Astrocyte (in vitro differentiated cells and primary cell): ENCODE measurements at regions not wholly inside any gene's neighbourhood (a gene's known extent, or its start where the extent isn't known, plus 50 kb on each side); places are given as distances from the start of the nearest gene placed in this dataset.

ENCODE experiments used
- DNase-seq: peaks from one replicate; pipeline ENCODE4 v3.0.0-alpha.2; 2010; ENCODE audit warnings: low read depth
- FAIRE-seq: peaks from 2 replicates; lab custom pipeline; 2011; peaks lifted over from hg19 to GRCh38; lab: Jason Lieb, UNC
- H2AFZ ChIP-seq: 2 replicates; pipeline ENCODE4 v1.6.0; 2012; ENCODE audit warnings: low read depth, low read length, inconsistent platforms
- H3K27ac ChIP-seq: 2 replicates; pipeline ENCODE4 v1.5.1; 2011; ENCODE audit warnings: low read depth, low read length, inconsistent platforms
- H3K27me3 ChIP-seq: 2 replicates; pipeline ENCODE4 v1.6.0; 2011; ENCODE audit warnings: low read length, inconsistent platforms; ENCODE audit not compliant: insufficient read depth
- H3K36me3 ChIP-seq: 2 replicates; pipeline ENCODE4 v1.5.1; 2011; ENCODE audit warnings: low read length, inconsistent platforms; ENCODE audit not compliant: insufficient read depth
- H3K4me1 ChIP-seq: 2 replicates; pipeline ENCODE4 v1.5.1; 2011; ENCODE audit warnings: low read length, inconsistent platforms; ENCODE audit not compliant: insufficient read depth
- H3K4me2 ChIP-seq: 2 replicates; pipeline ENCODE4 v1.6.0; 2012; ENCODE audit warnings: low read length, inconsistent platforms
- H3K4me3 ChIP-seq: 2 replicates; pipeline ENCODE4 v1.5.1; 2011; ENCODE audit warnings: low read depth, mild to moderate bottlenecking, low read length, inconsistent platforms; ENCODE audit not compliant: insufficient read depth
- H3K79me2 ChIP-seq: 2 replicates; pipeline ENCODE4 v1.6.0; 2012; ENCODE audit warnings: mild to moderate bottlenecking, low read length, inconsistent platforms; ENCODE audit not compliant: insufficient read depth
- H3K9ac ChIP-seq: 2 replicates; pipeline ENCODE4 v1.6.0; 2012; ENCODE audit warnings: mild to moderate bottlenecking, low read length, inconsistent platforms
- H3K9me3 ChIP-seq: 2 replicates; pipeline ENCODE4 v1.5.1; 2012; ENCODE audit warnings: low read depth, mild to moderate bottlenecking, low read length, inconsistent platforms; ENCODE audit not compliant: insufficient read depth
- H4K20me1 ChIP-seq: 2 replicates; pipeline ENCODE4 v1.6.0; 2012; ENCODE audit warnings: low read length, inconsistent platforms; ENCODE audit not compliant: insufficient read depth
- H3K27ac Mint-ChIP-seq: one replicate; pipeline ENCODE4 v1.8.0; 2021; ENCODE audit warnings: mild to moderate bottlenecking, mixed read lengths; ENCODE audit not compliant: unreplicated experiment
- H3K27me3 Mint-ChIP-seq: one replicate; pipeline ENCODE4 v1.8.0; 2021; ENCODE audit warnings: low read depth, mixed read lengths; ENCODE audit not compliant: unreplicated experiment
- H3K36me3 Mint-ChIP-seq: one replicate; pipeline ENCODE4 v1.8.0; 2021; ENCODE audit warnings: low read depth, mixed read lengths; ENCODE audit not compliant: unreplicated experiment
- H3K4me1 Mint-ChIP-seq: one replicate; pipeline ENCODE4 v1.8.0; 2021; ENCODE audit warnings: low read depth, mixed read lengths; ENCODE audit not compliant: unreplicated experiment
- H3K4me3 Mint-ChIP-seq: one replicate; pipeline ENCODE4 v1.8.0; 2021; ENCODE audit warnings: mild to moderate bottlenecking, moderate library complexity, mixed read lengths; ENCODE audit not compliant: unreplicated experiment
- H3K9me3 Mint-ChIP-seq: one replicate; pipeline ENCODE4 v1.8.0; 2021; ENCODE audit warnings: mild to moderate bottlenecking, mixed read lengths; ENCODE audit not compliant: unreplicated experiment
- CTCF ChIP-seq: IDR thresholded peaks from 2 replicates; pipeline ENCODE4 v1.5.1; 2011; ENCODE audit warnings: low read depth, mild to moderate bottlenecking, inconsistent platforms, low read length, moderate library complexity; ENCODE audit not compliant: insufficient read depth
- EZH2 ChIP-seq: IDR thresholded peaks from 2 replicates; pipeline ENCODE4 v1.6.1; 2012; ENCODE audit warnings: mild to moderate bottlenecking, low read length, inconsistent platforms; ENCODE audit not compliant: insufficient read depth

- FAIRE-seq (no peak), DNase-seq (no peak)
- no peaks in the 10 kb centered on the region for H3K79me2 ChIP-seq
- no peaks in the 10 kb centered on the region for H3K36me3 ChIP-seq
- H3K27me3 ChIP-seq = no peaks in the 10 kb centered on the region
- no peak overlapping the region for H3K4me3 ChIP-seq
- H2AFZ ChIP-seq = no peak overlapping the region
- no peak for TF ChIP-seq CTCF
- no peak for TF ChIP-seq EZH2
- Mint-ChIP-seq H3K4me1 (no peaks in the 10 kb centered on the region), H3K4me3 (no peak overlapping the region), H3K27ac (no peak overlapping the region), H3K27me3 (peaks cover 13% of the 10 kb centered on the region), H3K9me3 (no peaks in the 10 kb centered on the region), H3K36me3 (no peaks in the 10 kb centered on the region)
- H4K20me1 ChIP-seq = no peaks in the 10 kb centered on the region
- no peak overlapping the region for H3K27ac ChIP-seq
- no peak overlapping the region for H3K4me2 ChIP-seq
- H3K4me1 ChIP-seq = no peaks in the 10 kb centered on the region
- H3K9me3 ChIP-seq = no peaks in the 10 kb centered on the region
- H3K9ac ChIP-seq = no peak overlapping the region
These were observed 491.9 kb downstream of the MED13L start for GRCh38 chr12:115785548-115785947.

- Mint-ChIP-seq H3K4me3 (no peak overlapping the region), H3K9me3 (peaks cover 6% of the 10 kb centered on the region)
- H4K20me1 ChIP-seq = no peaks in the 10 kb centered on the region
These were observed 501.1 kb downstream of the MED13L start for GRCh38 chr12:115776399-115776798.

More at GRCh38 chr12:115776399-115776798, 501.1 kb downstream of the MED13L start:
- Histone ChIP-seq H3K9me3 (no peaks in the 10 kb centered on the region), H3K79me2 (no peaks in the 10 kb centered on the region), H3K4me2 (no peak overlapping the region), H3K4me1 (no peaks in the 10 kb centered on the region), H3K9ac (no peak overlapping the region), H3K36me3 (no peaks in the 10 kb centered on the region), H3K27me3 (no peaks in the 10 kb centered on the region), H2AFZ (no peak overlapping the region), H3K27ac (no peak overlapping the region), H3K4me3 (no peak overlapping the region)
- Mint-ChIP-seq H3K4me1 (no peaks in the 10 kb centered on the region), H3K36me3 (no peaks in the 10 kb centered on the region), H3K27ac (no peak overlapping the region), H3K27me3 (peaks cover 16% of the 10 kb centered on the region)
- FAIRE-seq = no peak
- TF ChIP-seq CTCF = no peak
- TF ChIP-seq EZH2 = no peak
- no peak for DNase-seq
